Heart right ventricle (tissue), 16 donors: ENCODE measurements at regions not wholly inside any gene's neighbourhood (a gene's known extent, or its start where the extent isn't known, plus 50 kb on each side); places are given as distances from the start of the nearest gene placed in this dataset.
"Not testable (repeated sequence)": the region's sequence is repeated elsewhere in the genome, so short reads cannot be mapped to it uniquely, and the experiment has no call there.

Experiments
- ATAC-seq, 8 donors: fragments of 200-7000 bp; cut with Tn5 transposase; one replicate each; pipeline ENCODE4 v1.9.1; 2020; ENCODE audit warnings: mild to moderate bottlenecking in 8 of 8, moderate library complexity in 8 of 8, moderate number of reproducible peaks in 1 of 8
- DNase-seq, 2 donors: peaks; one replicate each; pipeline ENCODE4 v3.0.0-alpha.2; 2020
- H3K27ac ChIP-seq, 10 donors: fragments of 200-600 bp; sonication (generic) in 2 of 10; one replicate each; pipeline versions ENCODE4 v1.5.0 to v1.8.0; 2020 to 2022; ENCODE audit warnings: mild to moderate bottlenecking in 3 of 10
- H3K27me3 ChIP-seq, 7 donors: fragments of 200-600 bp; one replicate each; pipeline ENCODE4 v1.8.0; 2021 to 2022; ENCODE audit warnings: mild to moderate bottlenecking in 2 of 7
- H3K36me3 ChIP-seq, 9 donors: fragments of 200-600 bp; sonication (generic) in 1 of 9; one replicate each; pipeline versions ENCODE4 v1.5.0 to v1.8.0; 2020 to 2022; ENCODE audit warnings: mild to moderate bottlenecking in 2 of 9
- H3K4me1 ChIP-seq, 9 donors: fragments of 200-600 bp; sonication (generic) in 1 of 9; one replicate each; pipeline versions ENCODE4 v1.5.0 to v1.8.0; 2020 to 2022; ENCODE audit warnings: mild to moderate bottlenecking in 4 of 9
- H3K4me3 ChIP-seq, 10 donors: fragments of 200-600 bp; sonication (generic) in 2 of 10; one replicate each; pipeline versions ENCODE4 v1.5.0 to v1.8.0; 2020 to 2022; ENCODE audit warnings: mild to moderate bottlenecking in 7 of 10, moderate library complexity in 2 of 10
- H3K9me3 ChIP-seq, 11 donors: fragments of 200-600 bp in 10 of 11; sonication (generic) in 2 of 11; one replicate each; pipeline versions ENCODE4 v1.5.0 to v1.8.0; 2013 to 2022; ENCODE audit warnings: mild to moderate bottlenecking in 2 of 11, control low read depth in 1 of 11, moderate library complexity in 1 of 11
- CTCF ChIP-seq, 9 donors: fragments of 200-600 bp; sonication (generic) in 2 of 9; IDR thresholded peaks; one replicate each; pipeline versions ENCODE4 v1.5.0 to v1.8.0; 2021 to 2022; ENCODE audit warnings: antibody characterized with exemption in 9 of 9, mild to moderate bottlenecking in 5 of 9, moderate library complexity in 1 of 9
- WGBS, 2 donors: extraction: QIAGEN DNeasy Blood & Tissue Kit; methylation state at CpG; one replicate each; pipeline ENCODE4 v1.1.7; 2013; ENCODE audit warnings: inconsistent platforms in 1 of 2; 5-methylcytosine and 5-hydroxymethylcytosine counted together
- intact Hi-C, 10 donors: fragments of 100-400 bp; cut with DNase I; formaldehyde crosslinking; loops; one replicate each; pipeline versions ENCODE4 v1.11.1 to v1.14.2; 2022
- donor health status: Arrhythmogenic right ventricular cardiomyopathy.
- donor health status: ischemic (EF 13 %, LVEDD 7.1; RV severe dilation, severe dysfunction).
- donor health status: healthy with polysubstance abuse.
- donor health status: DM: no; HTN: yes; CAD: no.
- donor health status: DM: no; HTN: no; CAD: no.
- donor health status: ischemic (EF 25% LVEDD 6.9; RV normal size, moderate dysfunction).
- donor health status: ischemic (EF 25% LVEDD 5.7; RV mildly dilated, moderate dysfunction).
- donor health status: healthy.
- donor health status: DM: yes; HTN: yes; CAD: no.
- donor health status: Ischemic cardiomyopathy.
- donor health status: ischemic (EF 35%, LVEDD 5.7; RV mildly dilated, moderate dysfunction).
- donor health status: nonischemic (EF 11% LVEDD 7.7; RV severe dilation, severe dysfunction).
- donor health status: DM: yes; HTN: yes; CAD: no.
- donor health status: PGD.
- donor health status: ischemic (EF 29% LVEDD 5.4; RV normal size, mild dysfunction).
- donor health status: nonischemic (EF 23%, LVEDD 6.1; RV moderate dilation, normal function).

GRCh38 chr10:133785846-133786602 is 159.4 kb upstream of the FRG2B start:
- H3K27ac ChIP-seq, intact Hi-C loops, H3K4me3 ChIP-seq, H3K27me3 ChIP-seq, ATAC-seq, H3K36me3 ChIP-seq, H3K9me3 ChIP-seq, H3K4me1 ChIP-seq: not testable (repeated sequence)
- WGBS, 2 donors = 69 to 72% methylated on average over 49 to 66 of the region's 85 CpGs
- peak in 1 of 2 donors; percentile 6 for DNase-seq
- TF ChIP-seq CTCF (IDR thresholded peaks at IDR 0.05) = peak in 1 of 9 donors; percentile 9

DNA sequence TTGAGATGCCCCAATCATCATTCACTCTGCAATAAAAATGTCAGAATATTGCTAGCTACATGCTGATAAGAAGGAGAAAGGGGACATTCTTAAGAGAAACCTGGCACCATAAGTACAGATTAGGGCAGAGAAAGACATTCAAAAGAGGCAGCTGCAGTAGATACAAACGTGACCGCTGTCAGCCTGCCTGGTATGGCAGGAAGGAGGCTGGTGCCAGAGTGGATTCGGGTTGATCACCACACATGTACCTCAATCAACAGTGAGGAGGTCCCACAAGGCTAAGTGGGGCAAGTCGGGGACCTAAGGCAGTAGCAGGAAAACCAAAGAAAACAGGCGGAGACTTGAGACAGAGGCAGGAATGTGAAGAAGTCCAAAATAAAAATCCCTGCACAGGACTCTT is 158.6 kb upstream of the FRG2B start:
- H3K36me3 ChIP-seq, DNase-seq, intact Hi-C loops, H3K9me3 ChIP-seq, H3K4me3 ChIP-seq, H3K27ac ChIP-seq, ATAC-seq, H3K4me1 ChIP-seq, H3K27me3 ChIP-seq: not testable (repeated sequence)
- WGBS, 2 donors = 67% methylated on average over 3 of the region's 5 CpGs

DNA sequence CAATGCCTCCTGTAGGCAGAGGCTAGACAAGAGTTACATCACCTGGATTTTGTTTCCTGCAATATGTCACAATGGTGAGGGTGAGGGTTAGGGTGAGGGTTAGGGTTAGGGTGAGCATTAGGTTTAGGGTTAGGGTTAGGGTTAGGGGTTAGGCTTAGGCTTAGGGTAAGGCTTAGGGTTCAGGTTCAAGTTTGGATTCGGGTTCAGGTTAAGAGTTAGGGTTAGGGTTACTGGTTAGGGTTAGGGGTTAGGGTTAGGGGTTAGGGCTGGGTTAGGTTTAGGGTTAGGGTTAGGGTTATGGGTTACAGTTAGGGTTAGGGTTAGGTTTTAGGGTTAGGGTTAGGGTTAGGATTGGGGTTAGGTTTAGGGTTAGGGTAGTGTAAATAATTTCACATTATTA is 138.7 kb upstream of the FRG2B start:
- H3K27me3 ChIP-seq, intact Hi-C loops, DNase-seq, H3K36me3 ChIP-seq, H3K4me1 ChIP-seq, H3K4me3 ChIP-seq, H3K27ac ChIP-seq, ATAC-seq, H3K9me3 ChIP-seq: not testable (repeated sequence)
- 60 to 63% methylated on average over 1 of the region's 1 CpG for WGBS, 2 donors

GRCh38 chr10:133764823-133765209 is 138.2 kb upstream of the FRG2B start:
- DNase-seq, H3K36me3 ChIP-seq, H3K9me3 ChIP-seq, intact Hi-C loops, H3K4me1 ChIP-seq, H3K4me3 ChIP-seq, H3K27me3 ChIP-seq, ATAC-seq, H3K27ac ChIP-seq: not testable (repeated sequence)
- WGBS, 2 donors = no CpG with 5 or more reads among the region's 2 CpGs

- DNase-seq, H3K27ac ChIP-seq, ATAC-seq, intact Hi-C loops, H3K4me3 ChIP-seq, H3K4me1 ChIP-seq, H3K27me3 ChIP-seq, H3K9me3 ChIP-seq, H3K36me3 ChIP-seq: not testable (repeated sequence)
- 83 to 90% methylated on average over 6 of the region's 6 CpGs for WGBS, 2 donors
Measured at GRCh38 chr10:133763875-133764822, 137.6 kb upstream of the FRG2B start.

DNA sequence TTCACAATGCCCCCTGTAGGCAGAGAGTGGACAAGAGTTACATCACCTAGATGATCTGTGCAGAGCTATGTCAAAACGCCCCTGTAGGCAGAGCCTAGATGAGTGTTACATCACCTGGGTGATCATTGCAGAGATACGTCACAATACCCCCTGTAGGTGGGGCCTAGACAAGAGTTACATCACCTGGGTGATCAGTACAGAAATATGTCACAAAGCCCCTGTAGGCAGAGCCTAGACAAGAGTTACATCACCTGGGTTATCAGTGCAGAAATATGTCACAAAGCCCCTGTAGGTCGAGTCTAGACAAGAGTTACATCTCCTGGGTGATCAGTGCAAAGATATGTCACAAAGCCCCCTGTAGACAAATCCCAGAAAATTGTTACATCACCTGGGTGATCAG is 136.6 kb upstream of the FRG2B start:
- H3K27ac ChIP-seq, H3K4me1 ChIP-seq, H3K36me3 ChIP-seq, DNase-seq, H3K4me3 ChIP-seq, H3K9me3 ChIP-seq, intact Hi-C loops, H3K27me3 ChIP-seq: not testable (repeated sequence)
- peak in 7 of 8 donors; percentile 29 to 87 (median 61) for ATAC-seq
- no CpG with 5 or more reads among the region's 3 CpGs for WGBS, 2 donors

- H3K36me3 ChIP-seq, H3K4me1 ChIP-seq, H3K9me3 ChIP-seq, intact Hi-C loops, H3K4me3 ChIP-seq, H3K27ac ChIP-seq, DNase-seq, H3K27me3 ChIP-seq: not testable (repeated sequence)
- whole genome bisulfite sequencing, 2 donors = no CpG with 5 or more reads among the region's 39 CpGs
- ATAC-seq = peak in 5 of 8 donors; percentile 49 to 88 (median 58)
Measured at GRCh38 chr10:133753545-133753944, 127.0 kb upstream of the FRG2B start.
